OCI-LY7 (cell line): ENCODE measurements at regions not wholly inside any gene's neighbourhood (a gene's known extent, or its start where the extent isn't known, plus 50 kb on each side); places are given as distances from the start of the nearest gene placed in this dataset.

ENCODE experiments used
- CTCF ChIP-seq: fragments of 200-600 bp; sonication (generic); conservative IDR thresholded peaks from 2 replicates; pipeline ENCODE4 v1.5.1; 2014; ENCODE audit warnings: mild to moderate bottlenecking, antibody characterized with exemption, low read length, moderate library complexity, mixed read lengths
- EZH2phosphoT487 ChIP-seq: fragments of 200-600 bp; sonication (generic); IDR thresholded peaks from 2 replicates; pipeline ENCODE4 v1.6.1; 2018; ENCODE audit warnings: low read depth, borderline replicate concordance, mild to moderate bottlenecking, mixed run types, antibody characterized with exemption, low read length, moderate library complexity, mixed read lengths

- no peak for TF ChIP-seq CTCF
- no peak for TF ChIP-seq EZH2phosphoT487
Observed at GRCh38 chr7:121446526-121446925, 50.4 kb upstream of the FAM3C start.
